ENCODE measurements at regions not wholly inside any gene's neighbourhood (a gene's known extent, or its start where the extent isn't known, plus 50 kb on each side); places are given as distances from the start of the nearest gene placed in this dataset.

DNA sequence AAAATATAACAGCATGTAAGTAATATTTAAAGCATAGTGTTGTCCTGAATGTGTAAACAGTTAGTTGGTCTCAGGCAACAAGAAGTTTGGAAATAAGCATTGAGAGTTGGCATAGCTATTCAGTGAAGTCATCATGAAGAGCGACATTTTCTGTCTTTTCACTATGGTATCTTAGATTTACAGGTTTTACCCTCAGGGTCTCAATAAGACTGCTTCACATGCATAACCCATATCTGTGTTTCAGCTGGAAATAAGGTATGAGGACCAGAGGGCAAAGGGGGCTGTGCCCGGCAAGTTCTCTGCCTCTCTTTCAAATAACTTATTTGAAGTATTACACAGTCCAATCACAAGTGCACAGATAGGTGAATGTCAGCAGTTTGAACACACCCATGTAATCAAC, 290.2 kb upstream of the CNTN3 start:
- H3K9me3 ChIP-seq (ENCODE audit: insufficient read depth in 2 of 2, low read depth in 1 of 2, low read length in 1 of 2): no peaks in the 10 kb centered on the region; a peak in 1 of 4 replicates
- no peak overlapping the region for H4K8ac ChIP-seq (ENCODE audit: extremely low read depth, insufficient read depth, low read length)
- H2AFZ ChIP-seq (ENCODE audit: low read length): no peak overlapping the region
- H3K9ac ChIP-seq (replicated peaks in 1 of 4; ENCODE audit: extremely low read depth in 1 of 4, low read depth in 3 of 4, low read length in 3 of 4): no peak overlapping the region
- H3K23ac ChIP-seq (ENCODE audit: insufficient read length): no peak overlapping the region
- H2AK5ac ChIP-seq (ENCODE audit: low read depth, low read length): no peak overlapping the region
- no peak overlapping the region for H2BK120ac ChIP-seq (replicated peaks; ENCODE audit: low read depth, low read length)
- H4K91ac ChIP-seq (replicated peaks; ENCODE audit: insufficient read length, low read length): no peak overlapping the region
- no peak overlapping the region for H3K4ac ChIP-seq (replicated peaks; ENCODE audit: insufficient read length, low read depth, low read length)
- H3K79me1 ChIP-seq (ENCODE audit: low read depth, low read length): no peaks in the 10 kb centered on the region
- H3K4me1 ChIP-seq (replicated peaks in 1 of 4; ENCODE audit: control insufficient read depth in 3 of 4, insufficient read depth in 4 of 4, low read length in 3 of 4): no peaks in the 10 kb centered on the region
- no peak overlapping the region for H2BK5ac ChIP-seq (ENCODE audit: low read depth, low read length)
- no peak overlapping the region for H4K5ac ChIP-seq (ENCODE audit: insufficient read length, low read depth, low read length)
- no peak overlapping the region for H3K56ac ChIP-seq (replicated peaks; ENCODE audit: insufficient read length, low read depth, low read length)
- DNase-seq (ENCODE audit: low read depth in 1 of 2, low spot score in 2 of 2): no peak
- no peak for FAIRE-seq
- POLR2A ChIA-PET (ENCODE audit: partially characterized antibody): no interaction called here
- H2BK12ac ChIP-seq (ENCODE audit: low read depth, low read length): no peak overlapping the region
- H3K27me3 ChIP-seq (replicated peaks in 1 of 4; ENCODE audit: control insufficient read depth in 3 of 4, extremely low read depth in 1 of 4, insufficient read depth in 3 of 4, low read length in 3 of 4): no peaks in the 10 kb centered on the region
- no peak overlapping the region for H3K4me3 ChIP-seq (ENCODE audit: extremely low read depth in 1 of 4, insufficient read depth in 2 of 4, low read depth in 3 of 4, low read length in 4 of 4)
- no peaks in the 10 kb centered on the region for H3K23me2 ChIP-seq (ENCODE audit: low read depth, low read length)
- no peak overlapping the region for H2BK15ac ChIP-seq (ENCODE audit: low read length)
- no peaks in the 10 kb centered on the region for H4K20me1 ChIP-seq (replicated peaks in 1 of 2; ENCODE audit: control insufficient read depth in 1 of 2, insufficient read depth in 2 of 2, low read length in 2 of 2)
- TF ChIP-seq POLR2A (IDR thresholded peaks at IDR 0.05; ENCODE audit: control extremely low read depth in 1 of 2, low read depth in 2 of 2, low read length in 2 of 2): no peak
- TF ChIP-seq SIX5 (IDR thresholded peaks at IDR 0.05; ENCODE audit: low read depth, low read length): no peak
- TF ChIP-seq RNF2 (IDR thresholded peaks at IDR 0.05; ENCODE audit: borderline replicate concordance, low read depth, low read length, missing control alignments, poor library complexity, severe bottlenecking): no peak
- TF ChIP-seq JUN (IDR thresholded peaks at IDR 0.05; ENCODE audit: low read depth, low read length): no peak
- no peak for TF ChIP-seq SAP30 (IDR thresholded peaks at IDR 0.05; ENCODE audit: insufficient read depth, insufficient replicate concordance, low read length)
- TF ChIP-seq SIN3A (conservative IDR thresholded peaks at IDR 0.05 in 1 of 2, IDR thresholded peaks at IDR 0.05 in 1 of 2; ENCODE audit: low read depth in 1 of 2, low read length in 2 of 2): no peak
- no peak for TF ChIP-seq BACH1 (IDR thresholded peaks at IDR 0.05; ENCODE audit: low read length)
- H3K14ac ChIP-seq (ENCODE audit: insufficient read length): no peak overlapping the region
- no peaks in the 10 kb centered on the region for H3K79me2 ChIP-seq (ENCODE audit: control insufficient read depth in 1 of 2, insufficient read depth in 2 of 2, low read length in 2 of 2)
- no peaks in the 10 kb centered on the region for H3K36me3 ChIP-seq (ENCODE audit: control insufficient read depth in 2 of 4, insufficient read depth in 4 of 4, low read length in 3 of 4)
- WGBS, 2 experiments (ENCODE audit: extremely low coverage in 1 of 2, insufficient coverage in 1 of 2, insufficient read length in 1 of 2, insufficient replicate concordance in 2 of 2, low coverage in 1 of 2, low lambda C conversion rate in 2 of 2, missing lambda C conversion rate in 1 of 2): 86% methylated on average over 2 of the region's 2 CpGs; no CpG with 5 or more reads in 1 of the 2 experiments
- no peak overlapping the region for H3K18ac ChIP-seq (ENCODE audit: extremely low read depth, low read length)
- no peak overlapping the region for H3K4me2 ChIP-seq (ENCODE audit: insufficient read depth in 1 of 2, low read depth in 2 of 2, low read length in 2 of 2)
- CTCF ChIA-PET (ENCODE audit: partially characterized antibody): interaction anchor here (1.3 kb wide), 1 partner anchor 13 kb away, joined by 4 read pairs; no protein-coding TSS in a partner anchor
- no peak overlapping the region for H3K27ac ChIP-seq (ENCODE audit: low read depth, low read length)
- H2BK20ac ChIP-seq (ENCODE audit: low read length): no peak overlapping the region
